ENCODE measurements at regions not wholly inside any gene's neighbourhood (a gene's known extent, or its start where the extent isn't known, plus 50 kb on each side); places are given as distances from the start of the nearest gene placed in this dataset.

GRCh38 chr2:16406496-16407289, 258.9 kb downstream of the CYRIA start:
- TF ChIP-seq, protein P1, sequence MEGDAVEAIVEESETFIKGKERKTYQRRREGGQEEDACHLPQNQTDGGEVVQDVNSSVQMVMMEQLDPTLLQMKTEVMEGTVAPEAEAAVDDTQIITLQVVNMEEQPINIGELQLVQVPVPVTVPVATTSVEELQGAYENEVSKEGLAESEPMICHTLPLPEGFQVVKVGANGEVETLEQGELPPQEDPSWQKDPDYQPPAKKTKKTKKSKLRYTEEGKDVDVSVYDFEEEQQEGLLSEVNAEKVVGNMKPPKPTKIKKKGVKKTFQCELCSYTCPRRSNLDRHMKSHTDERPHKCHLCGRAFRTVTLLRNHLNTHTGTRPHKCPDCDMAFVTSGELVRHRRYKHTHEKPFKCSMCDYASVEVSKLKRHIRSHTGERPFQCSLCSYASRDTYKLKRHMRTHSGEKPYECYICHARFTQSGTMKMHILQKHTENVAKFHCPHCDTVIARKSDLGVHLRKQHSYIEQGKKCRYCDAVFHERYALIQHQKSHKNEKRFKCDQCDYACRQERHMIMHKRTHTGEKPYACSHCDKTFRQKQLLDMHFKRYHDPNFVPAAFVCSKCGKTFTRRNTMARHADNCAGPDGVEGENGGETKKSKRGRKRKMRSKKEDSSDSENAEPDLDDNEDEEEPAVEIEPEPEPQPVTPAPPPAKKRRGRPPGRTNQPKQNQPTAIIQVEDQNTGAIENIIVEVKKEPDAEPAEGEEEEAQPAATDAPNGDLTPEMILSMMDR (IDR thresholded peaks at IDR 0.05; ENCODE audit: low read depth, low read length) = no peak
- TF ChIP-seq POLR2A (IDR thresholded peaks at IDR 0.05; ENCODE audit: extremely low read depth, insufficient read length) (no peak), MYC (IDR thresholded peaks at IDR 0.05; ENCODE audit: low read depth, low read length) (no peak)
- TF ChIP-seq, protein P2, sequence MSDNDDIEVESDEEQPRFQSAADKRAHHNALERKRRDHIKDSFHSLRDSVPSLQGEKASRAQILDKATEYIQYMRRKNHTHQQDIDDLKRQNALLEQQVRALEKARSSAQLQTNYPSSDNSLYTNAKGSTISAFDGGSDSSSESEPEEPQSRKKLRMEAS (IDR thresholded peaks at IDR 0.05; ENCODE audit: low read depth, low read length) = no peak

All from NB4 (cell line).